Breast epithelium (tissue), 4 donors: ENCODE measurements at regions not wholly inside any gene's neighbourhood (a gene's known extent, or its start where the extent isn't known, plus 50 kb on each side); places are given as distances from the start of the nearest gene placed in this dataset.

ENCODE experiments used
- DNase-seq, 2 donors: peaks; one replicate each; pipeline ENCODE4 v3.0.0-alpha.2; 2019; ENCODE audit warnings: low spot score in 2 of 2
- H3K27ac ChIP-seq, 2 donors: fragments of 200-600 bp; sonication (generic) in 1 of 2; one replicate each; pipeline ENCODE4 v1.5.1; 2016 to 2019; ENCODE audit warnings: mild to moderate bottlenecking in 1 of 2
- H3K27me3 ChIP-seq, 2 donors: fragments of 200-600 bp; sonication (generic) in 1 of 2; one replicate each; pipeline versions ENCODE4 v1.5.1 to v1.6.0; 2017 to 2019; ENCODE audit warnings: control low read depth in 1 of 2, mild to moderate bottlenecking in 1 of 2
- H3K36me3 ChIP-seq: fragments of 200-600 bp; one replicate; pipeline ENCODE4 v1.5.1; 2019
- H3K4me1 ChIP-seq, 2 donors: fragments of 200-600 bp; sonication (generic); one replicate each; pipeline ENCODE4 v1.5.1; 2016 to 2019; ENCODE audit warnings: control low read depth in 1 of 2
- H3K4me3 ChIP-seq, 3 donors: fragments of 200-600 bp; sonication (generic); 1 replicate in 2 of 3; 2 replicates in 1 of 3; pipeline ENCODE4 v1.5.1; 2016 to 2019; ENCODE audit warnings: mild to moderate bottlenecking in 3 of 3, moderate library complexity in 2 of 3
- H3K9me3 ChIP-seq, 2 donors: fragments of 200-600 bp; sonication (generic) in 1 of 2; one replicate each; pipeline ENCODE4 v1.5.1; 2016 to 2019; ENCODE audit warnings: control low read depth in 1 of 2
- POLR2A ChIP-seq: fragments of 450-650 bp; IDR thresholded peaks from one replicate; pipeline ENCODE4 v1.6.1; 2016; ENCODE audit warnings: antibody characterized with exemption, mild to moderate bottlenecking, moderate library complexity
- POLR2AphosphoS5 ChIP-seq, 3 donors: sonication (generic); formaldehyde crosslinking; IDR thresholded peaks; one replicate each; pipeline ENCODE4 v1.6.1; 2017; ENCODE audit warnings: antibody characterized with exemption in 3 of 3
- intact Hi-C: fragments of 100-400 bp; cut with DNase I; formaldehyde crosslinking; loops from one replicate; pipeline ENCODE4 v1.15.1; 2023; ENCODE audit warnings: low total_unique reads
- TF ChIP-seq, protein P1 (sequence below), 3 donors: fragments of 450-650 bp; IDR thresholded peaks; one replicate each; pipeline ENCODE4 v1.5.1; 2016 to 2017; ENCODE audit warnings: antibody characterized with exemption in 3 of 3, mild to moderate bottlenecking in 3 of 3, moderate library complexity in 3 of 3

DNA sequence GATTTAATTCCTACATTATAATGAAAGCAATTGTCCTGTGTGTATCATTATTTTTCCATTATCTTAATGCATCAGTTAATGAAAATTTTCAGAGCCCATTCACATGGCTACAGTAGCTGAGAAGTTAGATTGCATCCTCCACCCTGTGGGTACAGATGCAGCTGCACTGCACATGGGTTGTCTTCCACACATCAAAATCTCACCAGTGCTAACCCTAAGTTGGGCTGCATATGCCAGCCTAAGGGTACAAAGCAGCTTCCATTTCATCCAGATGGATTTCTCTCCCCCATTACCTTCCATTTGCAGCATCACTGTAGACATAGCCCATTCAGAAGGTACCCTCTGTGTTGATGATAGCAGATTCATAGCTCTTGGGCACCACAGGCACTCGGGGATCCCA lies 74.7 kb upstream of the WDR11 start:
- TF ChIP-seq, protein P1, sequence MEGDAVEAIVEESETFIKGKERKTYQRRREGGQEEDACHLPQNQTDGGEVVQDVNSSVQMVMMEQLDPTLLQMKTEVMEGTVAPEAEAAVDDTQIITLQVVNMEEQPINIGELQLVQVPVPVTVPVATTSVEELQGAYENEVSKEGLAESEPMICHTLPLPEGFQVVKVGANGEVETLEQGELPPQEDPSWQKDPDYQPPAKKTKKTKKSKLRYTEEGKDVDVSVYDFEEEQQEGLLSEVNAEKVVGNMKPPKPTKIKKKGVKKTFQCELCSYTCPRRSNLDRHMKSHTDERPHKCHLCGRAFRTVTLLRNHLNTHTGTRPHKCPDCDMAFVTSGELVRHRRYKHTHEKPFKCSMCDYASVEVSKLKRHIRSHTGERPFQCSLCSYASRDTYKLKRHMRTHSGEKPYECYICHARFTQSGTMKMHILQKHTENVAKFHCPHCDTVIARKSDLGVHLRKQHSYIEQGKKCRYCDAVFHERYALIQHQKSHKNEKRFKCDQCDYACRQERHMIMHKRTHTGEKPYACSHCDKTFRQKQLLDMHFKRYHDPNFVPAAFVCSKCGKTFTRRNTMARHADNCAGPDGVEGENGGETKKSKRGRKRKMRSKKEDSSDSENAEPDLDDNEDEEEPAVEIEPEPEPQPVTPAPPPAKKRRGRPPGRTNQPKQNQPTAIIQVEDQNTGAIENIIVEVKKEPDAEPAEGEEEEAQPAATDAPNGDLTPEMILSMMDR (IDR thresholded peaks at IDR 0.05): no peak
- TF ChIP-seq POLR2A (no peak), POLR2AphosphoS5 (IDR thresholded peaks at IDR 0.05) (no peak)
- no peaks in the 10 kb centered on the region for H3K4me1 ChIP-seq
- H3K9me3 ChIP-seq: no peaks in the 10 kb centered on the region
- H3K36me3 ChIP-seq: no peaks in the 10 kb centered on the region
- intact Hi-C loops: no loop called here
- H3K27me3 ChIP-seq: no peaks in the 10 kb centered on the region
- no peak for DNase-seq
- H3K27ac ChIP-seq: no peak overlapping the region
- H3K4me3 ChIP-seq: no peak overlapping the region

DNA sequence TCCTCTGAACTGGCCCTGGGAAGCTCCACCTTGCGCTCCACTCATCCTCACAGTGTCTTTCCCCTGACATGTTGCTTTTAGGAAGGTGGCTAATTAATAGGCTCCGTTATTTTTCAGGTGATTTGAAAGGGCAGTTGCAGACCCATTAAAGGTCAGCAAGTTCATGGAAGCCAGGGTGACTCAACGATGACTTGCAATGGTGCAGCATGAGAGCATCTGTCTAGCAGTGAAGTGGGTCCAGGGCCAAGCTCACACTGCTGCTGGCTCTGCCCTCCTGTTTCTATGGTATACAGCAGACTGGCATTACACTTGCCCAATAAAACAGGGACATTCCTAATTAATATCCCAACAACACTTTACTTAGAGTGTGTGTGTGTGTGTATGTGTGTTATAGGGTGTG lies 68.8 kb upstream of the WDR11 start:
- no peaks in the 10 kb centered on the region for H3K36me3 ChIP-seq
- no peak for DNase-seq

DNA sequence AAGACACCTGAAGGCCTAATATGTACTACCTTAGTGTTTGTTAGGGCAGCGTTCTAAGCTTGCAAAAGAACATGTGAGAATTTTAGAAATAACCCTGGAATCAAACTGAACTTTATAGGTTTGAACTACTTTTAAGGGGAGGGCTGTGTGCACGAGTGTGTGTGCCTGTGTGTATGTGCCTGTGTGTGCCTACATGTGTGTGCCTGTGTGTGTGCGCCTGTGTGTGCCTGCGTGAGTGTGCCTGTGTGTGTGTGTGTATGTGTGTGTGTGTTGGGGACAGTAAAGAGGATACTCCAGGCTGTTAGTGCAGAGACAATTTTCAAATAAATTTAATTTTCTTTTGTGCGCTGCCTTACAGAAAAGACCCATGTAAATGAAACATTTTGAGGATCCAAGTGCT lies 68.1 kb upstream of the WDR11 start:
- intact Hi-C loops: no loop called here

More for the DNA sequence above, 68.8 kb upstream of the WDR11 start:
- no peak for TF ChIP-seq POLR2AphosphoS5 (IDR thresholded peaks at IDR 0.05)
- TF ChIP-seq, protein P1 (IDR thresholded peaks at IDR 0.05): no peak
- TF ChIP-seq POLR2A: no peak
- Histone ChIP-seq H3K4me3 (no peak overlapping the region), H3K4me1 (no peaks in the 10 kb centered on the region), H3K27ac (no peak overlapping the region), H3K27me3 (no peaks in the 10 kb centered on the region), H3K9me3 (no peaks in the 10 kb centered on the region)
- intact Hi-C loops: no loop called here

DNA sequence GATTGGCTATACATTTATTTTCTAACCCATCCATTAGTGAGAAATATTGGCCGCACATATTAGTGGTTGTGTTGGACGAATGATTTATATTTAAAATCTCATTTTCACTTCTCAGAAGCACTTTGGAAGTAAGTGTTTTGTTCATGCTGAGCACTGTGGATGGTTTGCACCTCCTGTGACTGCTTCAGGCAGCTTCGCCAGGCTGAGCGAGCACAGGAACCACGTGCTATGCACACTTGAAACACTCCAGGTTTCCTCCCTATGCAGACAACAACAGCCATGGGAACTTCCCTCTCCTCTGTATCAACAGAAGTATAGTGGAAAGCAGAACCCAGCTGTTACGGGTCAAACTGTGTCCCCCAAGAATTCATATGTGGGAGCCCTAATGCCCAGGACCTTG lies 67.3 kb upstream of the WDR11 start:
- Histone ChIP-seq H3K9me3 (no peaks in the 10 kb centered on the region), H3K36me3 (no peaks in the 10 kb centered on the region), H3K27me3 (no peaks in the 10 kb centered on the region), H3K4me1 (no peaks in the 10 kb centered on the region), H3K4me3 (no peak overlapping the region), H3K27ac (no peak overlapping the region)
- DNase-seq: no peak
- no peak for TF ChIP-seq POLR2A
- TF ChIP-seq POLR2AphosphoS5 (IDR thresholded peaks at IDR 0.05): no peak
- TF ChIP-seq, protein P1 (IDR thresholded peaks at IDR 0.05): no peak
- intact Hi-C loops: no loop called here

More for the DNA sequence above, 68.1 kb upstream of the WDR11 start:
- no peaks in the 10 kb centered on the region for H3K27me3 ChIP-seq
- DNase-seq: no peak
- TF ChIP-seq POLR2AphosphoS5 (IDR thresholded peaks at IDR 0.05) (no peak), POLR2A (no peak)
- TF ChIP-seq, protein P1 (IDR thresholded peaks at IDR 0.05): no peak
- no peak overlapping the region for H3K4me3 ChIP-seq
- no peaks in the 10 kb centered on the region for H3K4me1 ChIP-seq
- no peaks in the 10 kb centered on the region for H3K9me3 ChIP-seq
- H3K27ac ChIP-seq: no peak overlapping the region
- no peaks in the 10 kb centered on the region for H3K36me3 ChIP-seq

DNA sequence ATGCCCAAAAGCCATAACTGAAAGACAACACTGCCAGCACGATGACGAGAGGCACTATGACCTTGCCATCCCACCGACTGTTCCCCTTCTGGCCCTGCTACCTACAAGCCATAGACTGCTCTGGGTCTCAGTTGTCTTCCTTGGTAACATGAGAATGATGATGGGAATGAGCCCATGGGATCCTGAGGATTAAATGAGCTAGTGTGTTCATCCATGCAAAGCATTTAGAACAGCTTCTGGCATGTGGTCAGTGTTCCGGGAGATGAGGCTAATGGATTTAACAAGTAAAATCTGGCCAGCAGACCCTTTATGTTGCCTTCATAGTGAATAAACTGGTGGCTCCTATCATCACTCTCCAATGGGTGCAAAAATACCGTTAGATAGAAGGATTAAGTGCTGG lies 62.4 kb upstream of the WDR11 start:
- intact Hi-C loops: no loop called here
- Histone ChIP-seq H3K27ac (no peak overlapping the region), H3K9me3 (no peaks in the 10 kb centered on the region), H3K27me3 (no peaks in the 10 kb centered on the region), H3K36me3 (no peaks in the 10 kb centered on the region), H3K4me3 (no peak overlapping the region), H3K4me1 (no peaks in the 10 kb centered on the region)
- no peak for DNase-seq
- TF ChIP-seq, protein P1 (IDR thresholded peaks at IDR 0.05): no peak
